SJSA1 (cell line): ENCODE measurements at regions not wholly inside any gene's neighbourhood (a gene's known extent, or its start where the extent isn't known, plus 50 kb on each side); places are given as distances from the start of the nearest gene placed in this dataset.
"Not testable (repeated sequence)": the region's sequence is repeated elsewhere in the genome, so short reads cannot be mapped to it uniquely, and the experiment has no call there.

Experiments
- DNase-seq, 2 experiments: peaks; one replicate each; pipeline ENCODE4 v3.0.0-alpha.2; 2015 to 2020; ENCODE audit warnings: low spot score in 2 of 2, low read depth in 1 of 2
- H3K27ac ChIP-seq: fragments of 250-450 bp; sonication (Bioruptor Pico); 2 replicates; pipeline ENCODE4 v1.5.1; 2020; ENCODE audit warnings: mild to moderate bottlenecking, moderate library complexity
- H3K27me3 ChIP-seq: fragments of 250-450 bp; sonication (Bioruptor Pico); replicated peaks from 2 replicates; pipeline ENCODE4 v1.5.1; 2020; ENCODE audit warnings: mild to moderate bottlenecking, moderate library complexity
- H3K36me3 ChIP-seq: fragments of 250-450 bp; sonication (Bioruptor Pico); 2 replicates; pipeline ENCODE4 v1.5.1; 2020; ENCODE audit warnings: mild to moderate bottlenecking
- H3K4me1 ChIP-seq: fragments of 250-450 bp; sonication (Bioruptor Pico); replicated peaks from 2 replicates; pipeline ENCODE4 v1.6.1; 2021; ENCODE audit warnings: mild to moderate bottlenecking
- H3K4me3 ChIP-seq: fragments of 250-450 bp; sonication (Bioruptor Pico); 2 replicates; pipeline ENCODE4 v1.5.1; 2020; ENCODE audit warnings: mild to moderate bottlenecking
- H3K9me3 ChIP-seq: fragments of 250-450 bp; sonication (Bioruptor Pico); replicated peaks from 2 replicates; pipeline ENCODE4 v1.5.1; 2020; ENCODE audit warnings: mild to moderate bottlenecking

DNA sequence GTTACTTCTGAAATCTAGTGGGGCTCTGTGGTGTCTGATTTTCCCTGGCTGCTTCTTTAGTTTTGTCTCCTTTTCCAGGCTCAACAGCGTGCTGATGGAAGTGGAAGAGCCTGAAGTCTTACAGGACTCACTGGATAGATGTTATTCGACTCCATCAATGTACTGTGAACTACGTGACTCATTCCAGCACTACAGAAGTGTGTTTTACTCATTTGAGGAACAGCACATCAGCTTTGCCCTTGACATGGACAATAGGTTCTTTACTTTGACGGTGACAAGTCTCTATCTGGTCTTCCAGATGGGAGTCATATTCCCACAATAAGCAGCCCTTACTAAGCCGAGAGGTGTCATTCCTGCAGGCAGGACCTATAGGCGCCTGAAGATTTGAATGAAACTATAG lies 51.1 kb downstream of the NBPF8 start:
- not testable (repeated sequence) for H3K4me1 ChIP-seq, H3K27me3 ChIP-seq, H3K9me3 ChIP-seq, H3K4me3 ChIP-seq, H3K27ac ChIP-seq, H3K36me3 ChIP-seq, DNase-seq

DNA sequence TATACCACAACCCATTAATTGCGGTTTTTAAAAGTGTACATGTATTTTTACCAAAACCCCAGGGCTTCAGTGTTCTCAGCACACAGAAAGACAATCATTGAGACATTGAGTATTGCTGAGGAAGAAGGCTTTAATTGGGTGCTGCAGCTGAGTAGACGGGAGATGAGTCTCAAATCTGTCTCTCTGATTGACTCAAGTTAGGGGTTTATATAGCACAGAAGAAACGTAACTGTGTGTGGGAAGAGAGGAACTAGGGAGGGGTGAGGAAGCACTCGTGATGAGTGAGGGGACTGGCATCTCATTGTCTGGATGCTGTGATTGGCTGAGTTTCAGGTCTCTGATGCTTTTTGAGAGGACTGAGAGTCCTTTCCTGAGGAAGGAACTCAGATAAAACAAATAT lies 62.8 kb downstream of the NBPF8 start:
- not testable (repeated sequence) for DNase-seq, H3K36me3 ChIP-seq, H3K4me3 ChIP-seq, H3K4me1 ChIP-seq, H3K9me3 ChIP-seq, H3K27ac ChIP-seq, H3K27me3 ChIP-seq

DNA sequence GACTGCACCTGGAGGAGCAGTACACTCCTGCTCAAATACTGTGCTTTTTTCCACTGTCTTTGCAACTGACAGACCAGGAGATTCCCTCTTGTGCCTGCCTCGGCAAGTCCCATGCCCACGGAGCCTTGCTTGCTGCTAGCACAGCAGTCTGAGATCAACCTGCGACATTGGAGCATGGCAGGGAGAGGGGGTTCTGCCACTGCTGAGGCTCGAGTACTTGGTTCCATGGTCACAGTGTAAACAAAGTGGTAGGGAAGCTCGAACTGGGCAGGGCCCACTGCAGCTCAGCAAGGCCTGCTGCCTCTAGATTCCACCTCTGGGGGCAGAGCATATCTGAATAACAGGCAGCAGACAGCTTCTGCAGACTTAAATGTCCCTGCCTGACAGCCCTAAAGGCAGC lies 63.6 kb downstream of the NBPF8 start:
- not testable (repeated sequence) for H3K4me1 ChIP-seq, H3K27me3 ChIP-seq, H3K4me3 ChIP-seq, H3K36me3 ChIP-seq, H3K27ac ChIP-seq, H3K9me3 ChIP-seq, DNase-seq

DNA sequence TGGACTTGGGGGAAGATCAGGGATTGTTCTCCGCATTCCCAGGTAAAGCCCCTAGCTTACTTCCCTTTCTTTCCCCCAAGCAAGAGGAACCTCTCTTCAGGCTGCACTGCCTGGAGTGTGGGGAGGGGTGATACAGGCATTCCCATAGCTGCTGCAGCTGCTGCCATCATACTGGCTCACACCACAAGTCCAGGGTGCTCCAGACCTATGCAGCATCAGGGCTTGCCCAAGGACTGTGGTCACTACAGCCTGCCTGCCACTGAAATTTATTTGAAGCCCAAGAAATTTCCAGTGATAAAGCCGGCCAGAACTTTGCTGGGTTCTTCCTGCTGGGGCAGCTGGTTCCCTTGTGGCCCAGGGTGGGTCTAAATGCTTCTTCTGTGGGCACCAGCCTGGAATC lies 72.7 kb downstream of the NBPF8 start:
- H3K27ac ChIP-seq, H3K27me3 ChIP-seq, DNase-seq, H3K36me3 ChIP-seq, H3K4me3 ChIP-seq, H3K4me1 ChIP-seq, H3K9me3 ChIP-seq: not testable (repeated sequence)

- H3K27ac ChIP-seq, H3K9me3 ChIP-seq: not testable (repeated sequence)
Measured at GRCh38 chr1:120489217-120489616, 74.4 kb downstream of the NBPF8 start.

GRCh38 chr1:120497145-120497544 lies 82.3 kb downstream of the NBPF8 start:
- not testable (repeated sequence) for H3K27me3 ChIP-seq, H3K4me1 ChIP-seq, H3K36me3 ChIP-seq, DNase-seq, H3K27ac ChIP-seq, H3K4me3 ChIP-seq, H3K9me3 ChIP-seq

More at GRCh38 chr1:120489217-120489616, 74.4 kb downstream of the NBPF8 start:
- not testable (repeated sequence) for DNase-seq, H3K36me3 ChIP-seq, H3K27me3 ChIP-seq, H3K4me1 ChIP-seq, H3K4me3 ChIP-seq

DNA sequence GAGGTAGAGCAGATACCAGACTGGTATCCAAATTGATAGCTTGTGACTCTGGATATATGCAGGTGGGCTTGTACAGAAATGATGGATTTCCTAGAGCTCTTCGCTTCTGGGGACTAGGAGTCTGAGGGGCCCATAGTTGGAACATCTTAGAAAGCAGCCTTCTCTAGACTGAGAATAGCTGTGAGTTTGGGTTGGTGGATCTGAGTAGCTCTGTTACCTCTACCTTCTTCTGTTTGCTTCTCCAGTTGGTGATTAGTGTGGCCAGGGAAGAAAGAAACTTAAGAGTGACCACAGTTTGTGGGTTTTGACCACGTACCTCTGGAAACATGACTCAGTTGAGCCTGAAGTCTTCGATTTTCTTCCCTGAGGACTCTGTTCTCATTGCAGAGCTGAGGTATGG lies 88.4 kb downstream of the NBPF8 start:
- not testable (repeated sequence) for H3K4me1 ChIP-seq, H3K27ac ChIP-seq, DNase-seq, H3K27me3 ChIP-seq, H3K9me3 ChIP-seq, H3K36me3 ChIP-seq, H3K4me3 ChIP-seq

GRCh38 chr1:120506352-120506751 lies 91.5 kb downstream of the NBPF8 start:
- not testable (repeated sequence) for DNase-seq, H3K27ac ChIP-seq, H3K4me3 ChIP-seq

DNA sequence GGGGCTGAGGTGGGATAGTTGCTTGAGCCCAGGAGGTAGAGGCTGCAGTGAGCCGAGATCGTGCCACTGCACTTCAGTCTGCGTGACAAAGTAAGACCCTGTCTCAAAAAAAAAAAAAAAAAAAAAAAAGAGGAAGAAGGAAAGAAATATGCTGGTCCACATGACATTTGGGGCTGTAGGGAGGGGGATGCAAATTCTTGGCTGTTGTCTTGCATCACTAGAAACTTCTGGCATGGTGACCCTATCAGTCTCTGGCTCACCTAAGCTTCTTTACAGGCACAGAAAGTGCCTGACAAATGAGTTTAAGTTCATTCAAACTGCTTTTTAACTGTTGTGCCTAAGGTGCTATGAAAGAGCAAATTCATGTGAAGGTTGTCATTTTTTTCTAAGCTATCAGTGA lies 93.5 kb downstream of the NBPF8 start:
- H3K4me1 ChIP-seq, H3K9me3 ChIP-seq, H3K4me3 ChIP-seq, DNase-seq, H3K27ac ChIP-seq, H3K27me3 ChIP-seq, H3K36me3 ChIP-seq: not testable (repeated sequence)

More at GRCh38 chr1:120506352-120506751, 91.5 kb downstream of the NBPF8 start:
- not testable (repeated sequence) for H3K27me3 ChIP-seq, H3K4me1 ChIP-seq, H3K36me3 ChIP-seq, H3K9me3 ChIP-seq

DNA sequence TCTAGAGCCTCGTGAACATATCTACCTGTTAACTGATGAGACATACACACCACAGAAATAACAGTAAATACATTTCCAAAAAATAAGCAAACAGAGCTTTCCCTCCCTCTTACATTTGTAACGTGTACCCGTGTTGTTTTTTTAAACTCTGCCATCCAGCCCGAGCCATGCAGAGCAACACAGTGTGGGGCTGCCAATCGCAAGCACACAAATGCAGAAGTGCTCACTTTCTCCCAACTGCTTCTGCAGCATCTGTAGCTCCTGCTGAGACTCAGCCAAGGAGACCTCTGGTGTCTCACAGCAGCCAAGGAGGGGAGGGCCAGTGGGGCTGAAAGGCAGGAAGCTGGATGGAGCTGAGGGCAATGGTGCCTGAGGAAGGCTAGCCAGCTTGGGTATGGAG lies 94.4 kb downstream of the NBPF8 start:
- not testable (repeated sequence) for H3K9me3 ChIP-seq, DNase-seq, H3K4me3 ChIP-seq, H3K4me1 ChIP-seq, H3K27ac ChIP-seq, H3K27me3 ChIP-seq, H3K36me3 ChIP-seq

- H3K4me3 ChIP-seq, H3K4me1 ChIP-seq, H3K36me3 ChIP-seq, H3K9me3 ChIP-seq, DNase-seq, H3K27ac ChIP-seq, H3K27me3 ChIP-seq: not testable (repeated sequence)
Measured at GRCh38 chr1:120513099-120513498, 98.3 kb downstream of the NBPF8 start.

DNA sequence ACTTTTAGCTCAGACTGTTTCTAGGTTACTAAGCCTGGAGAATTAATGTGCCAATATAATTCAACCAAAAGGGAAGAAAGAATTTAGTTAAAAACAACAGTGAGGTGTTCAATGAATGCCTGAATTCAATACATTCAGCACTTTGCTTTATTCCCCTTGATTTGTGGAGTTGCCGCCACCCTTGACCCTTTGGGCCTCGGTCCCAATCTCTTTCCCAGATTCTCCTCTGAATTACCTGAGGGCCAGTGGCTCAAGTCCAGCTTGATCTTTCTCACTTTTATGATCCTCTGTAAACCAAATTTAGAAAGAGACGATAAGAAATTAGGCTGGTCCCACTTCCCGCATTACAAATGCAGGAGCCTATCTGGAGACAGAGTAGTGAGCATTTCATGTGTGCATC lies 98.7 kb downstream of the NBPF8 start:
- H3K4me1 ChIP-seq, DNase-seq, H3K36me3 ChIP-seq, H3K4me3 ChIP-seq, H3K27me3 ChIP-seq, H3K9me3 ChIP-seq, H3K27ac ChIP-seq: not testable (repeated sequence)

- H3K9me3 ChIP-seq, H3K36me3 ChIP-seq, DNase-seq: not testable (repeated sequence)
Measured at GRCh38 chr1:120519196-120519595, 104.4 kb downstream of the NBPF8 start.

DNA sequence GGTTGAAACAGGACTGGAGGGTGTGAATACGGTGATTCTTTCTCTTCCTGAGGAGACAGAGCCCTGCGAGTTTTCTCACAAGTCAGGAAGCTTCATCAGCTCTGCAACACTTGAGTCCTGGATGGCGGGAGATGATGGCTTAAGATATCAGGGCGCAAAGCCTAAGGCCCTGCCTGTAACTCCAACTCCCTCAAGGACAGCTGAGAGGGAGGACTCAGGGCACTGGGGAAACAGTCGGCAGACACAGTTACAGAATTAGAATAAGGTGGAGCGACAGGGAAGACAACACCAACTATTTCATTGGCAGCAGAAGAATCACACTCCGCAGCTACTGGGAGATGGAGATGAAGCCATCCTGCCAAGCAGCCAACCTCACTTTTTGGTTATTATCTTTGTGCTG lies 109.6 kb downstream of the NBPF8 start:
- not testable (repeated sequence) for H3K4me1 ChIP-seq, H3K4me3 ChIP-seq, H3K27ac ChIP-seq, H3K9me3 ChIP-seq, DNase-seq, H3K27me3 ChIP-seq, H3K36me3 ChIP-seq

More at GRCh38 chr1:120519196-120519595, 104.4 kb downstream of the NBPF8 start:
- not testable (repeated sequence) for H3K27ac ChIP-seq, H3K4me3 ChIP-seq, H3K27me3 ChIP-seq, H3K4me1 ChIP-seq

- H3K9me3 ChIP-seq, H3K4me3 ChIP-seq, DNase-seq, H3K27ac ChIP-seq, H3K36me3 ChIP-seq, H3K4me1 ChIP-seq, H3K27me3 ChIP-seq: not testable (repeated sequence)
Measured at GRCh38 chr1:120525386-120525785, 110.6 kb downstream of the NBPF8 start.
